ENCODE measurements at regions not wholly inside any gene's neighbourhood (a gene's known extent, or its start where the extent isn't known, plus 50 kb on each side); places are given as distances from the start of the nearest gene placed in this dataset.
"Not testable (repeated sequence)": the region's sequence is repeated elsewhere in the genome, so short reads cannot be mapped to it uniquely, and the experiment has no call there.

- DNase-seq = no peak
These were observed 54.5 kb upstream of the HTR4 start for GRCh38 chr5:148708854-148709253.

GRCh38 chr5:148711961-148712360, 57.6 kb upstream of the HTR4 start:
- no peak for DNase-seq

- DNase-seq = no peak
These were observed 59.6 kb upstream of the HTR4 start for GRCh38 chr5:148713735-148714508.

- DNase-seq = no peak
These were observed 62.4 kb upstream of the HTR4 start for GRCh38 chr5:148716716-148717115.

GRCh38 chr5:148717668-148718067, 63.3 kb upstream of the HTR4 start:
- no peak for DNase-seq

- DNase-seq = no peak
These were observed 65.3 kb upstream of the HTR4 start for GRCh38 chr5:148719605-148720004.

- no peak for DNase-seq
These were observed 65.9 kb upstream of the HTR4 start for GRCh38 chr5:148720257-148720656.

- DNase-seq = no peak
These were observed 68.8 kb upstream of the HTR4 start for GRCh38 chr5:148723143-148723542.

GRCh38 chr5:148725675-148726074, 71.3 kb upstream of the HTR4 start:
- no peak for DNase-seq

- peak; percentile 0 to 14 for DNase-seq
These were observed 74.9 kb upstream of the HTR4 start for GRCh38 chr5:148729182-148729581.

GRCh38 chr5:148730270-148730669, 75.9 kb upstream of the HTR4 start:
- no peak for DNase-seq

GRCh38 chr5:148730942-148731898, 76.9 kb upstream of the HTR4 start:
- peak; percentile 65 to 81 for DNase-seq

GRCh38 chr5:148732692-148733091, 78.4 kb upstream of the HTR4 start:
- no peak for DNase-seq

GRCh38 chr5:148733601-148734438, 79.5 kb upstream of the HTR4 start:
- peak; percentile 68 for DNase-seq

- no peak for DNase-seq
These were observed 80.2 kb upstream of the HTR4 start for GRCh38 chr5:148734518-148734917.

GRCh38 chr5:148735301-148735835, 81.0 kb upstream of the HTR4 start:
- no peak for DNase-seq

GRCh38 chr5:148739023-148739422, 84.7 kb upstream of the HTR4 start:
- DNase-seq = no peak

GRCh38 chr5:148739524-148739923, 85.2 kb upstream of the HTR4 start:
- DNase-seq = no peak

GRCh38 chr5:148740079-148740858, 85.9 kb upstream of the HTR4 start:
- no peak for DNase-seq

- DNase-seq = peak; percentile 7 to 30
These were observed 85.3 kb upstream of the ADRB2 start for GRCh38 chr5:148740966-148741742.

GRCh38 chr5:148741766-148742165, 84.6 kb upstream of the ADRB2 start:
- not testable (repeated sequence) for DNase-seq

Data from NCI-H2081 (cell line).